ENCODE measurements at regions not wholly inside any gene's neighbourhood (a gene's known extent, or its start where the extent isn't known, plus 50 kb on each side); places are given as distances from the start of the nearest gene placed in this dataset.

- Histone ChIP-seq H3K4me3 (no peak overlapping the region), H3K9me3 (no peaks in the 10 kb centered on the region), H3K27ac (no peak overlapping the region), H3K27me3 (no peaks in the 10 kb centered on the region), H3K4me1 (no peaks in the 10 kb centered on the region), H3K36me3 (ENCODE audit: low read depth, missing control alignments) (no peaks in the 10 kb centered on the region)
- TF ChIP-seq CTCF (IDR thresholded peaks at IDR 0.05) = no peak
- TF ChIP-seq POLR2A (IDR thresholded peaks at IDR 0.05) = no peak
- no peak for DNase-seq
- intact Hi-C loops (cut with DNase I; ENCODE audit: low total_unique reads) = no loop called here
- 81 to 88% methylated on average over 4 of the region's 4 CpGs for WGBS, 2 donors
Observed at GRCh38 chr1:67921725-67922489, 88.6 kb upstream of the GNG12 start.

GRCh38 chr1:67919274-67920072, 86.2 kb upstream of the GNG12 start:
- no peaks in the 10 kb centered on the region for H3K27me3 ChIP-seq
- no peaks in the 10 kb centered on the region for H3K9me3 ChIP-seq
- no peaks in the 10 kb centered on the region for H3K4me1 ChIP-seq
- WGBS, 2 donors = 40 to 44% methylated on average over 10 of the region's 10 CpGs
- no peak overlapping the region for H3K4me3 ChIP-seq
- TF ChIP-seq POLR2A (IDR thresholded peaks at IDR 0.05) (no peak), CTCF (IDR thresholded peaks at IDR 0.05) (no peak)
- DNase-seq = no peak
- H3K36me3 ChIP-seq (ENCODE audit: low read depth, missing control alignments) = no peaks in the 10 kb centered on the region
- no peak overlapping the region for H3K27ac ChIP-seq
- intact Hi-C loops (cut with DNase I; ENCODE audit: low total_unique reads) = no loop called here

- no peak for TF ChIP-seq CTCF (IDR thresholded peaks at IDR 0.05)
- no peak for TF ChIP-seq POLR2A (IDR thresholded peaks at IDR 0.05)
- Histone ChIP-seq H3K9me3 (no peaks in the 10 kb centered on the region), H3K27ac (no peak overlapping the region), H3K4me1 (no peaks in the 10 kb centered on the region), H3K4me3 (no peak overlapping the region), H3K36me3 (ENCODE audit: low read depth, missing control alignments) (no peaks in the 10 kb centered on the region), H3K27me3 (no peaks in the 10 kb centered on the region)
- intact Hi-C loops (cut with DNase I; ENCODE audit: low total_unique reads) = no loop called here
- DNase-seq = no peak
- 93% methylated on average over 2 of the region's 2 CpGs for WGBS, 2 donors
Observed at GRCh38 chr1:67918067-67918466, 84.8 kb upstream of the GNG12 start.

- no peaks in the 10 kb centered on the region for H3K9me3 ChIP-seq
- H3K4me3 ChIP-seq = no peak overlapping the region
- DNase-seq = no peak
- intact Hi-C loops (cut with DNase I; ENCODE audit: low total_unique reads) = no loop called here
- TF ChIP-seq POLR2A (IDR thresholded peaks at IDR 0.05) (no peak), CTCF (IDR thresholded peaks at IDR 0.05) (no peak)
- no peaks in the 10 kb centered on the region for H3K4me1 ChIP-seq
- no peaks in the 10 kb centered on the region for H3K27me3 ChIP-seq
- no peak overlapping the region for H3K27ac ChIP-seq
- H3K36me3 ChIP-seq (ENCODE audit: low read depth, missing control alignments) = no peaks in the 10 kb centered on the region
Observed at GRCh38 chr1:67917006-67917405, 83.7 kb upstream of the GNG12 start.
